Inflammatory macrophage (primary cell): ENCODE measurements at regions not wholly inside any gene's neighbourhood (a gene's known extent, or its start where the extent isn't known, plus 50 kb on each side); places are given as distances from the start of the nearest gene placed in this dataset.
"Not testable (repeated sequence)": the region's sequence is repeated elsewhere in the genome, so short reads cannot be mapped to it uniquely, and the experiment has no call there.

Experiments
- DNase-seq, 2 donors: peaks; one replicate each; pipeline ENCODE4 v3.0.0-alpha.2; 2020 to 2022

GRCh38 chr2:21715887-21716286 lies 592.1 kb downstream of the TDRD15 start:
- no peak for DNase-seq

GRCh38 chr2:21727101-21727500 lies 603.3 kb downstream of the TDRD15 start:
- no peak for DNase-seq

DNA sequence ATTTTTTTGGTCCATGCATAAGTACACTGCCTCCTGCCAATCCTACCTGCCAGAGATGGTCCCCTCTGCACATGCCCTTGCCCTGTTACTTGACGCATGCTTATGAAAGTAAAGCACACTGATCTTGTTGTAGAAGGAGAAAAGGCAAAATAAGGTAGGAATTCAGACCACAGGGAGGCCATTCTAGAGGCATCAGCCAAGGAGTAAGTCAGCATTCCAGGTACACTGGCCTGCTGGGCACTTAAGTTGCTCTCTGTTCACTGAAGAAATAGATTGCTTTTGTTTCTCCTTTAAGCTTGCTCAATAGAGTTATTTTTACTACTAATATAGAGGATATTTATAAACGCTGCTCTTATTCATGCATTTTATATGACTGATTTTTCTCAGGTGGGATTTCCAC lies 604.4 kb downstream of the TDRD15 start:
- no peak for DNase-seq

GRCh38 chr2:21730141-21730540 lies 606.4 kb downstream of the TDRD15 start:
- no peak for DNase-seq

DNA sequence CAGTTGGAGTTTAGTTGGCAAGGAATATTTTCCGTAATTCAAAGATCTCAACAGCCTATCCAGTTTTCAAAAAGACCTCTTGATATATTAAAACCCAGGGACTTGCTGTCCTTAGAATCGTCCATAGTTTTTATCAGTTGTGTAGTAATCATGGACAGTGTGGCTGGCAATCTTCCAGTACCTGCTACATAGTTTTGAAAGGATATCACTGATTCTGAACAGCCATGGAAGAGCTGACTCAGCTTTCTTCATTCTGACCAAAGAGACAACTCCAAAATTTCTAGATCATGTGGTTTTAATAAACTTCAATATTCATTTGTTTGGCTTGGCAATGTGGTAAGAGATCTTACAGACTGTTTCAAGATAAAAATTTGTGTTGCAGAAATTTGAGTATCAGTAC lies 616.7 kb downstream of the TDRD15 start:
- DNase-seq = no peak

- no peak for DNase-seq
These were observed 622.7 kb downstream of the TDRD15 start for GRCh38 chr2:21746499-21746898.

GRCh38 chr2:21748501-21748900 lies 624.7 kb downstream of the TDRD15 start:
- DNase-seq = no peak

- no peak for DNase-seq
These were observed 630.5 kb downstream of the TDRD15 start for GRCh38 chr2:21754164-21754788.

DNA sequence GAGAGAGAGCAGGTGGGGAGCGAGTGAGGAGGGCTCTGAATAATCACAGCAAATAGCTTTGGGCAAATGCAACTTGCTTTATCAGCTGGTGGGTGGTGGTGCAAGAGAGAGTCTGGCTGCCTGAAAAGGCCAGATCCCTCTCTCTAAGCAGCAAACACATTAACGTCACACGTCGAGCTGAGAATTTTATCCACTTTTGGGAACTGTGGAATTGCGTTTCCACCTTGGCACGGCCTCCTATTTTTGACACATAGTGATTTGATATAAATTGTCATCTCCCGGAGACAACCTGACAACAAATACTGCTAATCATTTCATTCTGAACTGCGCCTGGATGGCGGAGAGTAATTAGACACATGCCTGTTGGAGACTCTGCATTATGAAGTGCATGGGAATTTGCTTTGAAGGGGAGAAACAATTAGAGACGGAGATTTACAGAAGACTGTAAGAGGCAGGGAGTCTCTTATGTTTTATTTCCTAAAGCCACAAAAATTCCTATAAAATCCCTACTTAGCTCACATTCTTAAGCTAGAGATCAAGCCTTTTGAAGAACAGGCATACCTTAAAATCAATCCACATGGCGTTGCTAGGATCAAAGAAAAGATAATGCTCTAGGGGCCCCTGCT lies 634.1 kb downstream of the TDRD15 start:
- no peak for DNase-seq

DNA sequence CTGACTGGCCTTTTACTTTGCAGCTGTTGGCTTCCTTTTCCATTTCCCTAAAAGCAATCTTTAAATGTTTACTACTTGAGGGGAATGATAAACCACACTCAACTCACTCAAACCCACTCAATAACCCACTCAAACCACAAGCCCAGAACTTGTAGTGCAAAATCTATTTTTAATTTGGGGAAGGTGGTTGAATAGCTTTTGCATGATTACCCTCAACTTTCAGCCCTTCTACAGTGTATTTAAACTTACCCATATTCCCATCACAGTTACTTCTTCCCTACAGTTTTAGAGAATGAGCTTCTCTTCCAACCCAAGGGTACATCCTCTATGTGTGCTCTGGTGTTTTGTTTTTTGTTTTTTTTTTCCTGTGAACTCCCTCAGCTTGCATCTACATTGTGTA lies 636.1 kb downstream of the TDRD15 start:
- peak; percentile 19 to 24 for DNase-seq

DNA sequence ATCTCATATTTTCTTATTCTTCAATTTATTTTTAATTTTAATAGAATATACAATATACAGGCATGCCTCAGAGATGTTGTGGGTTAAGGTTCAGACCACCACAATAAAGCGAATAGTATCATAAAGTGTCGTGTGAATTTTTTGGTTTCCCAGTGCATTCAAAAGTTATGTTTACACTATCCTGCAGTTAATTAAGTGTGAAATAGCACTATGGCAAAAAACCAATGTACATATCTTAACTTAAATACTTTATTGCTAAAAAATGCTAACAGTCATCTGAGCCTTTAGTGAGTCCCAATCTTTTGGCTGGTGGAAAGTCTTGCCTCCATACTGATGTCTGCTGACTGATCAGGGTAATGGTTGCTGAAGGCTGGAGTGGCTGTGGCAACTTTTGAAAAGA lies 637.6 kb downstream of the TDRD15 start:
- DNase-seq = no peak

GRCh38 chr2:21763501-21763900 lies 639.7 kb downstream of the TDRD15 start:
- no peak for DNase-seq

GRCh38 chr2:21770787-21771186 lies 647.0 kb downstream of the TDRD15 start:
- no peak for DNase-seq

- DNase-seq = no peak
These were observed 648.9 kb downstream of the TDRD15 start for GRCh38 chr2:21772624-21773023.

DNA sequence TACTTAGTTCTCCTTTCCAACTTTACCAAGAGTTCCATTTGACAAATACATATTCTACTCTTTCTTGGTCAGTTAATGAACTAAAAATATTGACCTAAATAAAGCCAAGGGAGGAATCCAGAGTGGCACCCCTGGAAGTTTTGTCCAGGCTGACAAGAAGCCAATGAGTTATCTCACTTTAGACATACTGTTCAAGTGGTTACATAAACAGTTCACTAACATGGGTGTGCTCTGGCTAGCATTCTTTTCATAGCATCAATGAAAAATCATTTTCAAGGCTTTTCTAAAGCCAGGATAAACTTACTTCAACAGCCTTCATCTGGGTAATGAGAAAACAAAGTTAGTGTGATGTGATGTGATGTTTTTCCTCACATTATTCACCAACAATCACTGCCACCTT lies 649.4 kb downstream of the TDRD15 start:
- no peak for DNase-seq

- no peak for DNase-seq
These were observed 651.1 kb downstream of the TDRD15 start for GRCh38 chr2:21774691-21775368.

GRCh38 chr2:21779786-21780185 lies 656.0 kb downstream of the TDRD15 start:
- DNase-seq = no peak

DNA sequence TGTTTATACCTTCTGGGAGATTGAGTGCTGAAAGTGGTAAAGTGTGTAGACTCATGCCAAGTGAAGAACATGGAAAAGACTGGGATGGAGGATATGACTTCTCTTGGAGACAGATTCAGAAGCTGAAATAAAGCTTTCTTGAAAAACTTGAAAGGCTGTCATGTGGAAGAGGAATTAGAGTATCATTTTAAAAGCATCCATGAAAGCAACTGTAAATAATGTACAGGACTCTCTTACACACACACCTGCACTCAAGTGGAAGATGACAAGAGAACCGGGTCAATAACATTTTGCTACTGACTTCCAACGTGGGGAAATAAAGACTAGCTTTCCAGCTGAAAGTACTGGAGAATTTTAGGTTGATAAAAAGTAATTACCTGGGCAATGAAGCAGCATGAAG lies 658.2 kb downstream of the TDRD15 start:
- DNase-seq = no peak

DNA sequence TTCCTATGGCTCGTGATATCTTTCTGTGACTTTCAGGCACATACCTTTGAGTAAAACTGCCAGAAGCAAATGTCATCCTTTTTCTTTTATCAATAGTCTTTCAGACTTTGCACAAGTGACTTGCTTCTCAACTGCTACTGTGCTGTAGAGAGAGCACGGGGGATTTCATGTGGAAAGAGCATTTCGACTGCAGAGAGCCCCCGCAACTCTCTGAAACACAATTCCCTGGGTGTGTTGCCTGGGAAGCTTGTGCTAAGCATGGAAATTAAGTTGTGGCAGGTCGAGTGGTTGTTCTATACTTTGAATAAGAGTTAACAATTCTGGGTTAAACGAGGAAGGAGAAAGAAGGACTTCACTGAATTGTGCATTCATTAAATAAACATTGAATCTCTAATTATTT lies 659.1 kb downstream of the TDRD15 start:
- DNase-seq = no peak

DNA sequence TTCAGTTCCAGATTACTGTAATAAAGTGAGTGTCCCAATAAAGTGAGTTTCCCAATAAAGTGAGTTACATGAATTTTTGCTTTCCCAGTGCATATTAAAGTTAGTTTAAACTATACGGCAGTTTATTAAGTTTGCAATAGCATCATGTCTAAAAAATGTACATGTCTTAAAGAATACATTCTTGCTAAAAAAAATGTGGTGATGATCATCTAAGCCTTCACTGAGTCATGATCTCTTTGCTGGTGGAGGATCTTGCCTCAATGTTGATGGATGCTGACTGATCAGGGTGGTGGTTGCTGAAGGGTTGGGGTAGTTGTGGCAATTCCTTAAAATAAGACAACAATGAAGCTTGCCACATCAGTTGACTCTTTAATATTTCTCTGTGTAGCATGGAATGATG lies 664.2 kb downstream of the TDRD15 start:
- no peak for DNase-seq

DNA sequence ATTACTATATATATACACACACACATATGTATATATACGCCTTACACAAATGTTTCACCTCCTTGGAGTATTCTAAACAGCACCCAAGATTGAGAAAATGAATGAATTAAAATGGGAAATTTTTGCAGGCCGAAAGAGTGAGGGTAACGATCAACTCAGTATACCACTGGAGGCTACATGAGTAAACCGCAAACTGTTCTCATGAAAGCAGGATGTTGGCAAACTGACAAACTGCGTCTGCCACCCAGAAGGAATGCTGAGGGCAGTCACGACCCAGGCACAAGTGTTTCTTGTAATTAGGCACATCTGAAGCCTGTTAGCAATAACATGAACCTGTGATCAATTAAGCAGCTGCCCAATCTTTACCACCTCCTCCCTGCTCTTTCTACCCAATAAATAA lies 666.5 kb downstream of the TDRD15 start:
- DNase-seq = not testable (repeated sequence)

DNA sequence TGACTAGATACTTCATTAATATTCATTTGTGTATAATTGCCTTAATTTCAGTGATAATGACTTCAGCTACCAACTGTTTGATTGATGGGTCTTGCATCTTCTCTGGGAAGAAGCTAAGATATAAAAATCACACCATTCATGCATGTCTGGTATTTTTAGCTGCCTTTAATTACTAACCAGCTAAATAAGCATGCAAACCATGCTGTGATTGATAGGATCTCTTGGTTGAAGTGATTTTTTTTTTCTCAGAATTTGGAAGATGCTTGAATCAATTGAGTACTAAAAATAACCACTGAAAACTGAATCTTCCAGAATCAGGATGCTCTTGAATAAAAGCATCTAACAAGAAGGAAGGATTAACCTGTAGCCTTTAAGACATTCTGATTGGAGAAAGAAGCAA lies 668.8 kb downstream of the TDRD15 start:
- no peak for DNase-seq

- no peak for DNase-seq
These were observed 669.7 kb downstream of the TDRD15 start for GRCh38 chr2:21793461-21793860.

GRCh38 chr2:21794611-21795010 lies 670.8 kb downstream of the TDRD15 start:
- DNase-seq = no peak
